ENCODE measurements at regions not wholly inside any gene's neighbourhood (a gene's known extent, or its start where the extent isn't known, plus 50 kb on each side); places are given as distances from the start of the nearest gene placed in this dataset.
"Not testable (repeated sequence)": the region's sequence is repeated elsewhere in the genome, so short reads cannot be mapped to it uniquely, and the experiment has no call there.

- peak in 1 of 4 donors; percentile 11 for TF ChIP-seq CTCF (IDR thresholded peaks at IDR 0.05)
- TF ChIP-seq POLR2A (IDR thresholded peaks at IDR 0.05), result not testable (repeated sequence)
Observed at GRCh38 chr2:89306869-89307637, 615.6 kb downstream of the RPIA start.
